PC-3 (cell line): ENCODE measurements at regions not wholly inside any gene's neighbourhood (a gene's known extent, or its start where the extent isn't known, plus 50 kb on each side); places are given as distances from the start of the nearest gene placed in this dataset.

Experiments used
- CTCF ChIP-seq: fragments of 300-600 bp; sonication (generic); conservative IDR thresholded peaks from 2 replicates; pipeline ENCODE4 v1.5.1; 2017; ENCODE audit warnings: antibody characterized with exemption, low read depth, mild to moderate bottlenecking, low read length
- EZH2 ChIP-seq: fragments of 300-600 bp; sonication (generic); IDR thresholded peaks from one replicate; pipeline ENCODE4 v1.6.1; 2017; ENCODE audit warnings: antibody characterized with exemption, mild to moderate bottlenecking, low read length; ENCODE audit not compliant: unreplicated experiment

GRCh38 chr15:57870667-57871066, 164.2 kb downstream of the POLR2M start:
- TF ChIP-seq EZH2 = no peak
- TF ChIP-seq CTCF = no peak
